SK-N-SH (cell line): ENCODE measurements at regions not wholly inside any gene's neighbourhood (a gene's known extent, or its start where the extent isn't known, plus 50 kb on each side); places are given as distances from the start of the nearest gene placed in this dataset.

ENCODE experiments used
- CTCF ChIA-PET: fragments of 300-600, 350-600 bp; formaldehyde crosslinking; extraction: SDS; loops from one replicate; lab custom pipeline; 2021; lab: Yijun Ruan, JAX
- POLR2A ChIA-PET: fragments of 350-600 bp; sonication (Branson Sonifier 250); formaldehyde crosslinking; extraction: SDS; loops from one replicate; lab custom pipeline; 2020; ENCODE audit warnings: antibody characterized with exemption, inconsistent platforms; lab: Yijun Ruan, JAX
- DNase-seq: peaks from one replicate; pipeline ENCODE4 v3.0.0; 2012
- H2AFZ ChIP-seq: fragments of 200-600 bp; sonication (generic); 2 replicates; pipeline ENCODE4 v1.8.1; 2016; ENCODE audit warnings: antibody characterized with exemption, mild to moderate bottlenecking, low read depth
- H3F3A ChIP-seq: fragments of 200-600 bp; sonication (generic); replicated peaks from 2 replicates; pipeline ENCODE3; 2016; ENCODE audit warnings: antibody characterized with exemption, mild to moderate bottlenecking; ENCODE audit not compliant: insufficient read depth
- H3K27ac ChIP-seq, 2 experiments: fragments of 200-500 bp in 1 of 2; fragments of 200-600 bp in 1 of 2; sonication (Bioruptor generic) in 1 of 2; sonication (generic), shearing (Covaris generic) in 1 of 2; 2 replicates each; pipeline versions ENCODE4 v1.5.1 to v1.6.1; 2014 to 2016; ENCODE audit warnings: low read depth in 2 of 2, inconsistent platforms in 1 of 2, low read length in 1 of 2, mild to moderate bottlenecking in 1 of 2, mixed read lengths in 1 of 2
- H3K27me3 ChIP-seq: fragments of 200-600 bp; sonication (generic), shearing (Covaris generic); 2 replicates; pipeline ENCODE4 v1.6.1; 2016; ENCODE audit warnings: mixed run types; ENCODE audit not compliant: insufficient read depth
- H3K36me3 ChIP-seq, 2 experiments: fragments of 200-500 bp in 1 of 2; fragments of 200-600 bp in 1 of 2; sonication (Bioruptor generic) in 1 of 2; sonication (generic) in 1 of 2; replicated peaks in 1 of 2; 2 replicates each; pipeline versions ENCODE3 to v1.5.1; 2014 to 2016; ENCODE audit warnings: low read length in 1 of 2, mild to moderate bottlenecking in 1 of 2; ENCODE audit not compliant: insufficient read depth in 2 of 2, control insufficient read depth in 1 of 2
- H3K4me1 ChIP-seq, 2 experiments: fragments of 200-500 bp in 1 of 2; fragments of 200-600 bp in 1 of 2; sonication (Bioruptor generic) in 1 of 2; sonication (generic), shearing (Covaris generic) in 1 of 2; 2 replicates each; pipeline versions ENCODE4 v1.5.1 to v1.6.1; 2014 to 2016; ENCODE audit warnings: low read depth in 1 of 2, low read length in 1 of 2, mixed run types in 1 of 2; ENCODE audit not compliant: insufficient read depth in 2 of 2, control insufficient read depth in 1 of 2
- H3K4me2 ChIP-seq: fragments of 200-600 bp; sonication (generic), shearing (Covaris generic); 2 replicates; pipeline ENCODE4 v1.6.1; 2017; ENCODE audit warnings: mixed run types
- H3K4me3 ChIP-seq, 2 experiments: fragments of 200-500 bp in 1 of 2; fragments of 200-600 bp in 1 of 2; sonication (Bioruptor generic) in 1 of 2; sonication (generic), shearing (Covaris generic) in 1 of 2; 2 replicates each; pipeline versions ENCODE4 v1.5.1 to v1.8.1; 2014 to 2016; ENCODE audit warnings: low read depth in 2 of 2, inconsistent platforms in 1 of 2, low read length in 1 of 2, mild to moderate bottlenecking in 1 of 2, mixed read lengths in 1 of 2, moderate library complexity in 1 of 2
- H3K79me2 ChIP-seq: fragments of 200-600 bp; sonication (generic); 2 replicates; pipeline ENCODE4 v1.8.1; 2017; ENCODE audit warnings: mild to moderate bottlenecking; ENCODE audit not compliant: insufficient read depth
- H3K9ac ChIP-seq: fragments of 200-600 bp; sonication (generic); 2 replicates; pipeline ENCODE4 v1.6.1; 2017; ENCODE audit warnings: mixed run types
- H3K9me2 ChIP-seq: fragments of 200-600 bp; sonication (generic); 2 replicates; pipeline ENCODE4 v1.6.1; 2017; ENCODE audit warnings: mixed run types
- H3K9me3 ChIP-seq: fragments of 200-600 bp; sonication (generic); 2 replicates; pipeline ENCODE4 v1.6.1; 2017; ENCODE audit warnings: mixed run types, mild to moderate bottlenecking, moderate library complexity
- H4K20me1 ChIP-seq: fragments of 200-600 bp; sonication (generic); 2 replicates; pipeline ENCODE4 v1.6.1; 2017; ENCODE audit warnings: mild to moderate bottlenecking, mixed run types; ENCODE audit not compliant: insufficient read depth
- CHD2 ChIP-seq: fragments of 150-350 bp; IDR thresholded peaks from 2 replicates; pipeline ENCODE4 v1.6.1; 2018; ENCODE audit warnings: low read length; ENCODE audit not compliant: partially characterized antibody
- EP300 ChIP-seq, 2 experiments: IDR thresholded peaks; 2 replicates each; pipeline versions ENCODE4 v1.4.0 to v1.6.1; 2012; ENCODE audit warnings: borderline replicate concordance in 1 of 2, low read depth in 1 of 2, low read length in 1 of 2
- FOXM1 ChIP-seq: IDR thresholded peaks from 2 replicates; pipeline ENCODE4 v1.4.0; 2012; ENCODE audit warnings: low read depth, mild to moderate bottlenecking
- MXI1 ChIP-seq: IDR thresholded peaks from 2 replicates; pipeline ENCODE4 v1.6.1; 2012; ENCODE audit warnings: mild to moderate bottlenecking, low read depth, low read length, improper control_type of control experiment
- RCOR1 ChIP-seq: fragments of 150-350 bp; IDR thresholded peaks from 2 replicates; pipeline ENCODE4 v1.6.1; 2017; ENCODE audit warnings: antibody characterized with exemption, low read length
- WGBS: methylation state at CpG from one replicate; pipeline ENCODE4 v1.1.6; 2017; ENCODE audit warnings: low lambda C conversion rate; 5-methylcytosine and 5-hydroxymethylcytosine counted together

DNA sequence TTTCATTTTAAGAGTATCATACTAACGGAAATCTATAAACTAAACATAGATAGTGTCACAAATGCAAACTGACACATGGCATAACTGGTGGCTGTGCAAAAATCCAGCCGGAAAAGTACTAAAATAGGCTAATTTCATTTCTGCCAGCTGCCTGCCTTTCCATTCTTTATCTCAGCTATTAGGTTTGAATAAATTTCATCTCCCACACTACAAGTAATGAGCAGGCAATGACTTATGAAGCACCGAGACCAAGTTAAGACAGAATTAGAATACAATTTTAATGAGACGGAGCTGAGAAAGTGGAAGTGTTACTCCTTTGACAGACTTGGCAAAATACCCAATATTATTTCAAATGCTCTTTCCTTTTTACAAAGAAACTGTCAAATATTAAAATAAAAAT, 258.8 kb upstream of the ZNF608 start:
- H3K4me1 ChIP-seq: peaks cover 4 to 10% of the 10 kb centered on the region in 2 experiments; a peak in 3 of 4 replicates
- H3K27me3 ChIP-seq: no peaks in the 10 kb centered on the region
- no peak overlapping the region for H3K4me2 ChIP-seq
- no peak overlapping the region; a peak in 1 of 4 replicates for H3K27ac ChIP-seq
- CTCF ChIA-PET: no interaction called here
- no peaks in the 10 kb centered on the region for H4K20me1 ChIP-seq
- peak; percentile 12 for DNase-seq
- H3K9ac ChIP-seq: no peak overlapping the region
- H3K4me3 ChIP-seq: no peak overlapping the region
- no peaks in the 10 kb centered on the region for H3K9me3 ChIP-seq
- H2AFZ ChIP-seq: no peak overlapping the region
- no peaks in the 10 kb centered on the region for H3K79me2 ChIP-seq
- POLR2A ChIA-PET: no interaction called here
- no peaks in the 10 kb centered on the region for H3K36me3 ChIP-seq
- no peaks in the 10 kb centered on the region for H3K9me2 ChIP-seq
- H3F3A ChIP-seq: no peaks in the 10 kb centered on the region
- 74% methylated on average over 4 of the region's 4 CpGs for WGBS
- TF ChIP-seq CHD2: no peak
- peak in 1 of 2 experiments; percentile 55; a peak in 1 of 4 replicates for TF ChIP-seq EP300 (IDR thresholded peaks at IDR 0.05; ENCODE audit: borderline replicate concordance in 1 of 2, low read depth in 1 of 2, low read length in 1 of 2)
- TF ChIP-seq FOXM1: no peak
- TF ChIP-seq RCOR1: peak; percentile 54; the same call in 1 of the 2 replicates

DNA sequence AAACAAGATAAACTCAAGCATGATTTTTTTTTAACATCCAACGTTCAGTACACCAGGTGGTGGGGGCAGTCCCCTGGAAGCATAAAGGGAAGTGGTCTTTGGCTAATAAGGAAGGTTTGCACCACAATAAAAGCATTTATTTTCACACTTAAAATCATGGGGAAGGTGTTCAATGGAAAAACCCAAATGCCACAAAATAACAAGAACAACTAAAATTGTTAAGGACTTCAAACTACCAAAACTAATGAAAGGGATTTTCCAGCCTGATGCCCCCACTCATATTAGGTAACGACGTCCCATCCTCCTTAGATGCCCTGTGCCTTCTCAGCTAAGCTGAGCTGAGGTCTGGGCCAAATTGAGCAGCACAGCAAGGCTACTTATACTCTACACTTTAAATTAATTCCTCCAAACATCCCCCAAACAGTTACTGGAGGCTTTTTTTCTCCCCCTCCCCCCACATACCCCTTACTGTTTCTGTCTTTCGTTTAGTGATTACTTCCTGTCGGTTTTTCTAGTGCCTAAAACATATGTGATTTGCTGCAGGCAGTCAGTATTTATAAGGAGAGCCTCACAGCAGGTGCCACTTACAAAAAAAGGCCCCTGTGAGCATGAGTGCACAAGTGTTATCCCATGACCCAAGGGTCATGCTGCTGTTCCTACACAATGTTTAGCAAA, 259.7 kb upstream of the ZNF608 start:
- 73% methylated on average over 5 of the region's 5 CpGs for WGBS
- no peak for DNase-seq
- CTCF ChIA-PET: no interaction called here
- Histone ChIP-seq H3K9ac (no peak overlapping the region), H3K4me3 (no peak overlapping the region), H3K27ac (no peak overlapping the region), H3F3A (no peaks in the 10 kb centered on the region), H3K9me2 (no peaks in the 10 kb centered on the region), H3K36me3 (no peaks in the 10 kb centered on the region), H3K9me3 (no peaks in the 10 kb centered on the region), H3K27me3 (no peaks in the 10 kb centered on the region), H4K20me1 (no peaks in the 10 kb centered on the region), H3K79me2 (no peaks in the 10 kb centered on the region)
- POLR2A ChIA-PET: no interaction called here
- TF ChIP-seq EP300 (IDR thresholded peaks at IDR 0.05; ENCODE audit: borderline replicate concordance in 1 of 2, low read depth in 1 of 2, low read length in 1 of 2): peak in 1 of 2 experiments; percentile 19; a peak in 1 of 4 replicates
- no peak for TF ChIP-seq MXI1
- TF ChIP-seq, all 33 proteins: peak for 1
- Histone ChIP-seq H3K4me2 (no peak overlapping the region), H2AFZ (no peak overlapping the region), H3K4me1 (peaks cover 4 to 10% of the 10 kb centered on the region in 2 experiments; a peak in 3 of 4 replicates)

DNA sequence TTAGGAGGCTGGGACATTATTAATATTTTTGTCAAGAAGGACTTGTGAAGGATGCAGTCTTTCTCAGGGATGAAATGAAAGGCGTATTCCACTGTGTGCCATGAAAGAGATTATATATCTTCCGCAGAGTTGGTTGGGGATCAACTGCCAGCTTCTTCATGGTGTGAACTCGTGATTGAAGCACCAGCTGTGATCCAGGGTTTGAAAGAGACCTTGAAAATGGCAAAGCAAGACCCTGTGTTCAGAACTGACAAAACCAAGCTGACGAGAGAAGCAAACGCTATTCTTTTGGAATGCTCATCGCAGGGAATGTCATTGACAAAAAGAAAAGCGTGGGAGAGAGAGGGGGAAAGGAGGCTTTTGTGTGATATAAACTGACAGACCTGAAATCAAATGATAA, 263.9 kb upstream of the ZNF608 start:
- CTCF ChIA-PET: no interaction called here
- TF ChIP-seq RCOR1: no peak
- 87% methylated on average over 7 of the region's 7 CpGs for WGBS

More for the DNA sequence above, 263.9 kb upstream of the ZNF608 start:
- Histone ChIP-seq H3K36me3 (no peaks in the 10 kb centered on the region), H3K27ac (no peak overlapping the region), H4K20me1 (no peaks in the 10 kb centered on the region), H3K4me1 (peaks cover 0 to 10% of the 10 kb centered on the region in 2 experiments; a peak in 3 of 4 replicates), H3K4me3 (no peak overlapping the region), H3K79me2 (no peaks in the 10 kb centered on the region), H3K4me2 (no peak overlapping the region), H3K9me3 (no peaks in the 10 kb centered on the region), H3K9me2 (no peaks in the 10 kb centered on the region), H2AFZ (no peak overlapping the region), H3F3A (no peaks in the 10 kb centered on the region), H3K9ac (no peak overlapping the region), H3K27me3 (no peaks in the 10 kb centered on the region)
- POLR2A ChIA-PET: no interaction called here
- no peak for DNase-seq
